ENCODE measurements at regions not wholly inside any gene's neighbourhood (a gene's known extent, or its start where the extent isn't known, plus 50 kb on each side); places are given as distances from the start of the nearest gene placed in this dataset.

DNA sequence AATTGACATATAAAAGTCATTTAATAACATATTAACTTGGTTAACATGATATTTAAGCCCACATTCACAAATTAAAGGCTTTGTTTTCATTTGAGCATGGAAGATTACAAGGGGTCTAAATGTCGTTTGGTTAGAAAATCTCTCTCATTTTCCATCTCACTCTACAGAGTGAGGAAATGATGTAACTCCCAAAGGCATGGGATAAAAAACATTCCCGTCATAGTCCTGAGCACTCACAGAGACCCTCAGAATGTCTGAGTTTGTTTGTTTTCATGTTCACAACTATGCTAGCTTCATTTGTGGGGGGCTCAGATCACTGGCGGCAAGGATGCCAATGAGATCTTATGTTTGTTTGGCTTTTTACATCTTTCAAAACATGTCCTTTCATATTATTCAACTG lies 307.5 kb downstream of the TBC1D4 start:
- intact Hi-C loops (cut with micrococcal nuclease) = no loop called here
- CTCF ChIA-PET = no interaction called here
- H3K4me1 Mint-ChIP-seq (ENCODE audit: low read depth) = no peaks in the 10 kb centered on the region
- H3K27ac Mint-ChIP-seq = no peak overlapping the region
- no peak overlapping the region for H3K4me3 Mint-ChIP-seq
- no peaks in the 10 kb centered on the region for H3K36me3 Mint-ChIP-seq
- no peak for DNase-seq
- peaks cover 12% of the 10 kb centered on the region for H3K27me3 Mint-ChIP-seq
- H3K9me3 Mint-ChIP-seq = peaks cover 9% of the 10 kb centered on the region
- POLR2A ChIA-PET = no interaction called here

DNA sequence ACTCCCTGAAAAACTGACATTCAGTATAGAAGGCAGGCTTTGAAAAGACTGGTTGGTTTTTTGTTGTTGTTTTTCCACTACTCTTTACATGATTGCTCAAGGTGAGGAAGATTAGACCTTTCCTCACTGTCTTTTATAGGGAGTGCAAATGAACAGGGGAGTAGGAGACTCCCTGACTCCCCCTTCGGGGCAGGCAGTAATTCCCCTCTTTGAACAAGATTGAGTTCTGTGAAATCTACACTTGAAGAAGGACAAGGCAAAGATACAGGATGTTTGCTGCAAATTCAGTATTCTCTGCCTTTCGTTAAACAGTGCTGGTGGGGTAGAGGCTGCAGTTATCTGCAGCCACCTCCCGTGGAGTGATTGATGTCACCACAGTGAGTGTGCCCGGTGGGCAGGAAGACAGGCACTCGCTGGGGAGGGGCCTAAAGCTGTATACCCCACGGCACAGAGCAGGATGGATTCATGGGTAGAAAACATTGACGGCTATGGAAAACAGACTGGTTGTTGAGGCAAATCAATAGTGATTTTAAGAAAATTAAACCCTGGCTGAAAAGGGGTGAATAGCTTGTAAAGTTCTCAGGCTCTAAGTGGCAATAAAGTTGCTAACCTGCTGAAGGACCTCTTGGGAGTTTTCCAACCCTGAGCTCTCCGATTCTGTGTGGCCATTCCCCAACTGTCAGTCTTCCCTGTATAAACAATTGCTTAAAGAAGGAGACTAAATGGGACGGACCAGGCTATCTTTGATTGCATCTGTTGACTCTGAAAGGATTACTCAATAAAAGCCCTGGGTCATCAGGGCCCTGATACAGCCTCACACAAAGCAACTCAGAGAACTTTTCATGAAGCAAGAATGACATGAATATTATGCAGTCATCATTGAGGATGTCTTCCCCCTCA lies 308.3 kb downstream of the TBC1D4 start:
- H3K4me3 Mint-ChIP-seq = no peak overlapping the region
- no peaks in the 10 kb centered on the region for H3K4me1 Mint-ChIP-seq (ENCODE audit: low read depth)
- no peak for DNase-seq
- H3K9me3 Mint-ChIP-seq = peaks cover 9% of the 10 kb centered on the region
- CTCF ChIA-PET = no interaction called here
- H3K27ac Mint-ChIP-seq = no peak overlapping the region
- peaks cover 11% of the 10 kb centered on the region for H3K27me3 Mint-ChIP-seq
- POLR2A ChIA-PET = no interaction called here
- no peaks in the 10 kb centered on the region for H3K36me3 Mint-ChIP-seq
- intact Hi-C loops (cut with micrococcal nuclease) = no loop called here

DNA sequence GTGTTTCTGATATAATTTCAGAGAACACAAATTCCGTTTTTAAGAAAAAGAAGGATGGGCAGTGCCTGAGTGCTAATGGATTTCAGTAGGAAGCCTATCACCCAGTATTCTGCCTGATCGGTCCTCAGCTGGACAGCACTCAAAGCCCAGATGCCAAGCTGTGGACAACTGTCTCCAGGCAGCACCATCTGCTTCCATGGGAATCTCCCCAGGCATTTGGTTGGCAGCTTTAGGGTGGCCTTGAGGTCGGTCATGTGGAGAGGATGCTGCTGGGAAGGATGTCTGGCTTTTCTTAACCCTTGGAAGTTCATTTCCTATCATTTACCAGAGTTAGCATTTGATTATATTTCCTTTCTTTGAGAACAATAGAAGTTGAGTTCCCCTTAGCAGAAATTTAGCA lies 311.7 kb downstream of the TBC1D4 start:
- peaks cover 2% of the 10 kb centered on the region for H3K27me3 Mint-ChIP-seq
- ChIA-PET CTCF (no interaction called here), POLR2A (no interaction called here)
- H3K9me3 Mint-ChIP-seq = peaks cover 3% of the 10 kb centered on the region
- intact Hi-C loops (cut with micrococcal nuclease) = no loop called here
- H3K4me3 Mint-ChIP-seq = no peak overlapping the region
- DNase-seq = no peak
- no peak overlapping the region for H3K27ac Mint-ChIP-seq
- H3K36me3 Mint-ChIP-seq = no peaks in the 10 kb centered on the region
- no peaks in the 10 kb centered on the region for H3K4me1 Mint-ChIP-seq (ENCODE audit: low read depth)

DNA sequence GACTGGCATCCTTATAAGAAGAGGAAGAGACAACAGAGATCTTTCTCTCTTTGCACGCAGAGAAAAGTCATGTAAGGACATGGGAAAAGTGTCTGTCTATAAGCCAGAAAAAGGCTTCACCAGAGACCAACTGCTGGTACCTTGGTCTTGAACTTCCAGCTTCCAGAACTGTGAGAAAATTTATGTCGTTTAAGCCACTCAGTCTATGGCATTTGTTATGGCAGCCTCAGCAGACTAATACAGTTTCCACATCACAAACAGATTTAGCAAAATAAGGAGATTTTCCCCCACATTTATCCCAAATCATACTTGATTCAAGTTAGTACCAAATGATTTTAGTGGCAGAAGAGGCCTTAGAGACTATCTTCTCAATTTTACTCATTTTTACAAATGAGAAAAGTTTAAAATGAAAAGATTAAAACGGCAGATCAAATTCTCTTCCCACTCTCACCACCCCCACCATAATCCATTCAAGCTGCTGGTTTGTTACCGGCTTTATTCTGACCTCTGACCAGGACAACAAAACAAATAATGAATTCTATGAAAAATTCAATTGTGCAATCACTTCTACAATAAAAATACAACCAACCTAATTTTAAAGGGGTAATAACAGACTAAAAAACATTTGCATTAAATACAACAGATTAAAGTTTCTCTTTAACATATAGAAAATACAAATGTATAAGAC lies 316.3 kb downstream of the TBC1D4 start:
- intact Hi-C loops (cut with micrococcal nuclease) = no loop called here
- Mint-ChIP-seq H3K27me3 (peaks cover 2% of the 10 kb centered on the region), H3K9me3 (no peaks in the 10 kb centered on the region), H3K36me3 (no peaks in the 10 kb centered on the region), H3K4me3 (no peak overlapping the region), H3K27ac (no peak overlapping the region), H3K4me1 (ENCODE audit: low read depth) (no peaks in the 10 kb centered on the region)
- DNase-seq = no peak
- ChIA-PET CTCF (no interaction called here), POLR2A (no interaction called here)

DNA sequence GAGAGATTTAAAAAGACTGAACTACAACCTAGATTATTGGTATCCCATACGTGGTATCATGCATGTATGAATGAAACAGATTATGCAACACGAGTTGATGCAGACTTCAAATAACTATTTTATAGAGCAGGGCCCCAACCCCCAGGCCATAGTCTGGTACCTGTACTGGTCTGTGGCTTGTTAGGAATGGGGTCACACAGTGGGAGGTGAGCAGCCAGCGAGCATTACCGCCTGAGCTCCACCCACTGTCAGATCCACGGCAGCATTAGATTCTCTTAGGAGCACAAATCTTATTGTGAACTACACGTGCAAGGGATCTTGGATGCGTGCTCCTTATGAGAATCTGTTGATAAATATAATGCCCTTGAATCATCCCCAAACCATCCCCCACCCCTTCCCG lies 320.2 kb downstream of the TBC1D4 start:
- ChIA-PET POLR2A (no interaction called here), CTCF (no interaction called here)
- Mint-ChIP-seq H3K36me3 (no peaks in the 10 kb centered on the region), H3K27me3 (peaks cover 8% of the 10 kb centered on the region), H3K4me1 (ENCODE audit: low read depth) (no peaks in the 10 kb centered on the region), H3K4me3 (no peak overlapping the region), H3K9me3 (peaks cover under 1% of the 10 kb centered on the region), H3K27ac (no peak overlapping the region)
- intact Hi-C loops (cut with micrococcal nuclease) = no loop called here
- no peak for DNase-seq

DNA sequence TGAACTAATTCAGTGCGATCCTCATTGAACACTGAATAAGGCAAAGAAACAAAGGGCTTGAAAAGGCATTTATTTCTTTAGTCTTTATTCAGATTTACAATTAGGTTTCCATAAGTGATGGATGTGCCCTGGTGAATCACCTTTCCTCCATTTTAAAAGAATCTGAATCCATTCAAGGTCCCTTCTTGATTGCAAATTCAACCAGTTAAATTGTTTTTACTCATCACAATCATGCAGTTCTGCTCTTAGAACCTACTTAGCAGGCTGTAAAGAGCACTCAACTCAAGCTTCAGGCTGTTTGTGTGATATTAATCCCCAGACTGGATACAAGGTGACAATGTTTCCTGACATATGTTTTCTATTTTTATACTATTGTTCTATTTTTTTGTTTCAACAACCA lies 321.0 kb downstream of the TBC1D4 start:
- H3K4me1 Mint-ChIP-seq (ENCODE audit: low read depth) = no peaks in the 10 kb centered on the region
- no peak overlapping the region for H3K27ac Mint-ChIP-seq
- CTCF ChIA-PET = no interaction called here
- intact Hi-C loops (cut with micrococcal nuclease) = no loop called here
- H3K9me3 Mint-ChIP-seq = peaks cover 2% of the 10 kb centered on the region
- H3K4me3 Mint-ChIP-seq = no peak overlapping the region
- H3K27me3 Mint-ChIP-seq = peaks cover 11% of the 10 kb centered on the region
- POLR2A ChIA-PET = no interaction called here
- DNase-seq = no peak
- H3K36me3 Mint-ChIP-seq = no peaks in the 10 kb centered on the region

DNA sequence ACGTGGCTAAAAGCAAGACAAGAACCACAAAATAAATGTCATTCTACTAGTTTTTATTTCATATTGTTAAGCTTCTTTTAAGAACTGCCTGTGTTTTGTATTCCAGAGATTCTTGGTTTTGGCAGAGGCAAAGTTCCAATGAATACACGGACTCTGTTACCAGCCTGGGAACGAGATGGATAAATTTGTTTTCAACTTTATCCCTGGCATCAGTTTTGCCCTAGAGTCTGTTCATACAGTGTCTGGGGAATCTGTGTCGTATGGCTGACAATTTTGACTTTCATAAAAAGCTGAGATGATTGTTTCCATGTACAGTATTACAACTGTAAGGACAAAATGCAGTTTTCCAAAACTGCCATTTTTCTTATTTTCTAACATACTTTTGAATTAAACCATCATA lies 327.6 kb downstream of the TBC1D4 start:
- peaks cover 10% of the 10 kb centered on the region for H3K9me3 Mint-ChIP-seq
- peaks cover 16% of the 10 kb centered on the region for H3K27me3 Mint-ChIP-seq
- no peak overlapping the region for H3K27ac Mint-ChIP-seq
- no peak overlapping the region for H3K4me3 Mint-ChIP-seq
- ChIA-PET CTCF (no interaction called here), POLR2A (no interaction called here)
- no peaks in the 10 kb centered on the region for H3K36me3 Mint-ChIP-seq
- intact Hi-C loops (cut with micrococcal nuclease) = no loop called here
- H3K4me1 Mint-ChIP-seq (ENCODE audit: low read depth) = no peaks in the 10 kb centered on the region
- DNase-seq = no peak

DNA sequence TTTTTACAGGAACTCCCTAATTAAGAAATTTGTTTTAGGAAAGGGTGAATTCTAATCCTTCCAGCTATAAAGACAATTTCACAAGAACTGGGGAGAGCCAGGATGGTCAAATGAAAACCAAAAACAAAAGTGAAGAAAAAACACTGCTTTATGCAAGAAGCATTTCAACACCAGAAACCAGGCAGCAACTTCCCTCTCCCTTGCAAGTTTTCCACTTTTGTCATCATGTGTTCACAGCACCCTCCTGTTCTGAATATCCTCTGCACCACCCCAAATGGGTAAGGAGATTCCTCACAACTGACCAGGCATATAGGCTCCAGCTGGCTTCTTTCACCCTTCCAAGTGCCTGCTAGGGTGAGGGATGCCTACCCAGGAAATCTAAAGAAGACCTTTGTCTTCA lies 328.1 kb downstream of the TBC1D4 start:
- Mint-ChIP-seq H3K4me1 (ENCODE audit: low read depth) (no peaks in the 10 kb centered on the region), H3K27ac (no peak overlapping the region), H3K36me3 (no peaks in the 10 kb centered on the region), H3K9me3 (peaks cover 10% of the 10 kb centered on the region), H3K4me3 (no peak overlapping the region), H3K27me3 (peaks cover 20% of the 10 kb centered on the region)
- POLR2A ChIA-PET = no interaction called here
- CTCF ChIA-PET = no interaction called here
- no peak for DNase-seq
- intact Hi-C loops (cut with micrococcal nuclease) = no loop called here

DNA sequence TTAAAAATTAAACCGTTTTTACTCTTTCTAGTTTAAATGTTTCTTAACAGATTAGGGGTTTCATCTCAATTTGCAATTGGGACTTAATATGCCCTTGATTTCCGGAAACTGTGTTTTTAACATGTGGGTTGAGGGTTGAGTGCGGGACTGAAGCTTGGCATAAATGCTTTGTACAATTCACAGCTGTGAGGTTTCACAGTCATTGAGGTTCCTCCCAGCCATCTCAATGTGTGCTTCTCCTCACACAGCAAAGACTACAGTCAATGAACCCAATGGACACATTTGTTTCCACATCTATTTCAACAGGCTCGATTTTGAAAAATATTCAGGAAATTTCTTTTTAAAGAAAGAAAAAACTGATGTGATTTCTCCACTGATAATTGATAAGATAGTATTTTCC lies 328.6 kb downstream of the TBC1D4 start:
- intact Hi-C loops (cut with micrococcal nuclease) = no loop called here
- H3K9me3 Mint-ChIP-seq = peaks cover 10% of the 10 kb centered on the region
- ChIA-PET CTCF (no interaction called here), POLR2A (no interaction called here)
- H3K4me1 Mint-ChIP-seq (ENCODE audit: low read depth) = no peaks in the 10 kb centered on the region
- H3K36me3 Mint-ChIP-seq = no peaks in the 10 kb centered on the region
- DNase-seq = no peak
- H3K27me3 Mint-ChIP-seq = peaks cover 21% of the 10 kb centered on the region
- no peak overlapping the region for H3K27ac Mint-ChIP-seq
- no peak overlapping the region for H3K4me3 Mint-ChIP-seq

DNA sequence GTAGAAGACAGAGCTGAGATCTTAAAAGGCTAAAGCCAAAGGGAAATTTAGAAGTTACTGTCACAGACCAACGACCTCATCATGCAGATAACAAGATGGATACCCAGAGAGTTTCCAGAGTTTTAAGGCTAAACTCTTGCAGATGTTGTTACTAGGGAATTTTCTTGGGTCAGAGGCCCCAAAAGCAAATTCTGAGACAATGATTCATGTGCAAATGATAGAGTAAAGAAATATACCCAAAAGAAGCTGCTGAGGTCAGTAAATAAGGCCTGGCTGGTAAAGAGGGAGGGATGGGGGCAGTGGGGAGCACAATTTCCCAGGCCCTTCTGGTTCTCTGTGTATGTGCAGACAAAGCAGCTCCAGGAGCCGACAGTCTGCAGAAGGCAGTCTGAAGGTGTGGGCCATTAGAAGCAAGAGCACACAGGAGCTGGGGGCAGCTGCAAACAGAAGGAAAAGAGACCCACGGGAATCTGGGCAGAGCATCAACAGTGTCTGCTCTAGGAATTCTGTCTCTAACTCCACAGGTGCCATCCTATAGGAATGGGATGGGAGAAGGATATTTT lies 330.8 kb downstream of the TBC1D4 start:
- peaks cover 8% of the 10 kb centered on the region for H3K9me3 Mint-ChIP-seq
- ChIA-PET CTCF (no interaction called here), POLR2A (no interaction called here)
- no peak for DNase-seq
- H3K4me1 Mint-ChIP-seq (ENCODE audit: low read depth) = no peaks in the 10 kb centered on the region
- H3K36me3 Mint-ChIP-seq = no peaks in the 10 kb centered on the region
- no peak overlapping the region for H3K4me3 Mint-ChIP-seq
- H3K27ac Mint-ChIP-seq = no peak overlapping the region
- H3K27me3 Mint-ChIP-seq = peaks cover 12% of the 10 kb centered on the region
- intact Hi-C loops (cut with micrococcal nuclease) = no loop called here

DNA sequence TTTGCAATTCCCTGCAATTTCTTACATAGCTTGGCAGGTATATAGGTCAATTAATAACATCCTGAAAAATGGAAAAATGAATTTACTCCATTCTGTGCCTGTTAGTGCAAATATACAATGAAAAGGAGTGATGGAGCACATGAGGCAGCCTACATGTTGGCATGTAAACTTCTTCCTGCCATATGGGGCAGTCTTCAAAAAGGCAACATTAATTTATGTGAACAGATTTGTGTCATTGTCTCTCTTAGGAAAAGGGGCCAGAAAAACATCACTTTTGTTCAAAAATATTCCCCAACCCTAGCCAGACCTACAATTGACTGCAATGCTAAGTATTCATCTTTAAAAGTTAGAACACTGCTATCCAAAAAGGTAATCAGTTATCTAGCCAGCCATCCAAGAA lies 332.2 kb downstream of the TBC1D4 start:
- H3K9me3 Mint-ChIP-seq = peaks cover 8% of the 10 kb centered on the region
- intact Hi-C loops (cut with micrococcal nuclease) = no loop called here
- ChIA-PET POLR2A (no interaction called here), CTCF (no interaction called here)
- H3K27ac Mint-ChIP-seq = no peak overlapping the region
- H3K27me3 Mint-ChIP-seq = peaks cover 14% of the 10 kb centered on the region
- H3K4me3 Mint-ChIP-seq = no peak overlapping the region
- DNase-seq = no peak
- no peaks in the 10 kb centered on the region for H3K4me1 Mint-ChIP-seq (ENCODE audit: low read depth)
- no peaks in the 10 kb centered on the region for H3K36me3 Mint-ChIP-seq

DNA sequence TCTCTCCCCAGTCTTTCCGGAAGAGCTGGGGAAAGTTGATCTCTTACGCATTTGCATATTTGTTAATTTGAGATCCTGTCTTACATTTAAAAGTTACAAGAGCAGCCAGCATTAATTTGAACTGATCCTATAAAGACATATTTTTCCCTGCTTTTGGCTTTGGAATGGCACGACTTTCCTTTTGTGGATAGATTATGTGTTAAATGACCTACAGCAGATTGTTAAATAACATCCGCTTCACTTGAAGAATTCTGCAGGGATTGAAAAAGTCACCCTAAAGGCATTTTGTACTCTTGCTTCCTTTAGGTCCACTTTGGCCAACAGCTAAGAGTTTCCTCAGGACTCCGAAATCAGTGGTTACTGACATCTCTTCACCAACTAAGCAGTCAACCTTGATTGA lies 334.0 kb downstream of the TBC1D4 start:
- ChIA-PET POLR2A (no interaction called here), CTCF (no interaction called here)
- no peak for DNase-seq
- Mint-ChIP-seq H3K4me3 (no peak overlapping the region), H3K9me3 (peaks cover 8% of the 10 kb centered on the region), H3K36me3 (no peaks in the 10 kb centered on the region), H3K27me3 (peaks cover 13% of the 10 kb centered on the region), H3K4me1 (ENCODE audit: low read depth) (no peaks in the 10 kb centered on the region), H3K27ac (no peak overlapping the region)
- intact Hi-C loops (cut with micrococcal nuclease) = no loop called here

DNA sequence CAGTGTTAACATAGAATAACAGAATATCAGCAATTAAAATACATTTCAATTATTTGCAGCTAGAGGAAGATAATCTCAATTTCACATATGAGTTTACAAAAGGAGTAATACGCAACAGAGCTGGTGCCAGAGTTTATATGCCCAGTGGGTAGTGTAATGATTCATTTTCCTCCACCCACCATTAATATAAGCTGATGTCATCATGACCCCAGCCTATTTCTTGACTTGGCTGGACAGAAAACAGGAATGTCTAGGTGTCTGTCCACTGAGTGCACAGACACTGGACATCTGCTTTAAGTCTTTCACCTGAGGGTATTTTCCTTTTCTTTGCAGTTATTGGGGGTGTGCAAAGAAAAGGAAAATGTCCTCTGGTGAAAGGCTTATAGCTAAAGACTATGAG lies 335.5 kb downstream of the TBC1D4 start:
- ChIA-PET POLR2A (no interaction called here), CTCF (no interaction called here)
- H3K27me3 Mint-ChIP-seq = peaks cover 12% of the 10 kb centered on the region
- H3K4me3 Mint-ChIP-seq = no peak overlapping the region
- no peak overlapping the region for H3K27ac Mint-ChIP-seq
- H3K36me3 Mint-ChIP-seq = no peaks in the 10 kb centered on the region
- no peak for DNase-seq
- H3K4me1 Mint-ChIP-seq (ENCODE audit: low read depth) = no peaks in the 10 kb centered on the region
- no peaks in the 10 kb centered on the region for H3K9me3 Mint-ChIP-seq
- intact Hi-C loops (cut with micrococcal nuclease) = no loop called here
